NCI-H187 (cell line): ENCODE measurements at regions not wholly inside any gene's neighbourhood (a gene's known extent, or its start where the extent isn't known, plus 50 kb on each side); places are given as distances from the start of the nearest gene placed in this dataset.

Experiments used
- DNase-seq, 2 experiments: peaks; one replicate each; lab custom pipeline; 2025; lab: John Stamatoyannopoulos, UW

DNA sequence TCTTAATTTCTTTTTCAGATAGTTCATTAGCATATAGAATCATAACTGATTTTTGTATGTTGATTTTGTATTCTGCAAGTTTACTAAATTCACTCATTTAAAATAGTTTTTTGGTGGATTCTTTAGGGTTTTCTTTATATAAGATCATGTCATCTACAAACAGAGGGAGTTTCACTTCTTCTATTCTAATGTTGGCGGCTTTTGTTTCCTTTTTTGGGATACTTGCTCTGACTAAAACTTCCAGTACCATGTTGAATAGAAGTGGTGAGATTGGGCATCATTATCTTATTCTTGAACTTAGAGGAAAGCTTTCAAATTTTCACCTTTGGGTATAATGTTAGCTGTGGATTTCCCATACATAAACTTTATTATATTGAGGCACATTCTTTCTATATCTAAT is 296.9 kb downstream of the BCKDHB start:
- no peak for DNase-seq

DNA sequence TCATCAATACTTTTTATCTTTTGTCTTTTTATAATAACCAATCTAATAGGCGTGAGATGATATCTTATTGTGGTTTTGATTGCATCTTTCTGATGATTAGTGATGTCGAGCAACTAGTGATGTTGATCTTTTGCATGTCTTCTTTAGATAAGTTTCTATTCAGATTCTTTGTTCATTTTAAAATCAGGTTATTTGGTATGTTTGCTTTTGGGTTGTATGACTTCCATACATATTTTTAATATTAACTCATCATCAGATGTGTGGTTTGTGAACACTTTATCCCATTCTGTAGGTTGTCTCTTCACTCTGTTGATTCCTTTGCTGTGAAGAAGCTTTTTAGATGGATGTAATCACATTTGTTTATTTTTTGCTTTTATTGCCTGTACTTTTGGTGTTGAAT is 295.8 kb downstream of the BCKDHB start:
- DNase-seq = no peak
